K562 (cell line): ENCODE measurements at regions not wholly inside any gene's neighbourhood (a gene's known extent, or its start where the extent isn't known, plus 50 kb on each side); places are given as distances from the start of the nearest gene placed in this dataset.

Experiments used
- ATAC-seq: fragments of 200-7000 bp; cut with Tn5 transposase; 3 replicates; pipeline ENCODE4 v1.9.1; 2020; ENCODE audit warnings: moderate library complexity
- BruUV-seq: library from RNA; stranded (reverse); fragments of 400-500 nt; replicated peaks from 2 replicates; lab custom pipeline; 2021; lab: Mats Ljungman, UMichigan
- CTCF ChIA-PET: fragments of 300-600 bp; formaldehyde crosslinking; extraction: SDS; loops from one replicate; lab custom pipeline; 2021; ENCODE audit warnings: low intra/inter-chr PET ratio; lab: Yijun Ruan, JAX
- POLR2A ChIA-PET: fragments of 300-600, 350-650 bp; sonication (Branson Sonifier 250); formaldehyde crosslinking; extraction: SDS; loops from one replicate; lab custom pipeline; 2021; ENCODE audit warnings: antibody characterized with exemption, inconsistent platforms; lab: Yijun Ruan, JAX
- DNase-seq, 4 experiments: peaks; one replicate each; pipeline versions ENCODE4 v3.0.0 to v3.0.0-alpha.2; 2011 to 2018; ENCODE audit warnings: low spot score in 3 of 4, mixed read lengths in 3 of 4; ENCODE audit errors: extremely low read depth in 1 of 4
- FAIRE-seq: peaks from 2 replicates; lab custom pipeline; 2011; peaks lifted over from hg19 to GRCh38; lab: Jason Lieb, UNC
- H2AFZ ChIP-seq: 2 replicates; pipeline ENCODE4 v1.6.0; 2011; ENCODE audit warnings: low read depth, low read length, control low read depth, inconsistent platforms
- H3K27ac ChIP-seq: fragments of 200-600 bp; 3 replicates; pipeline ENCODE4 v1.8.0; 2011; ENCODE audit warnings: low read depth, mild to moderate bottlenecking, control low read depth, inconsistent platforms, low read length, moderate library complexity, mixed read lengths; ENCODE audit errors: extremely low read depth
- H3K27me3 ChIP-seq, 2 experiments: fragments of 300-600 bp in 1 of 2; 2 replicates in 1 of 2; 3 replicates in 1 of 2; pipeline versions ENCODE4 v1.6.0 to v1.8.0; 2011; ENCODE audit warnings: inconsistent platforms in 2 of 2, low read length in 2 of 2, mild to moderate bottlenecking in 1 of 2, mixed read lengths in 1 of 2, moderate library complexity in 1 of 2; ENCODE audit not compliant: control insufficient read depth in 2 of 2, insufficient read depth in 2 of 2
- H3K36me3 ChIP-seq: fragments of 300-600 bp; 3 replicates; pipeline ENCODE4 v1.8.0; 2011; ENCODE audit warnings: mild to moderate bottlenecking, low read length, inconsistent platforms; ENCODE audit not compliant: control insufficient read depth, insufficient read depth
- H3K4me1 ChIP-seq, 2 experiments: fragments of 200-600 bp in 1 of 2; replicated peaks in 1 of 2; 2 replicates in 1 of 2; 3 replicates in 1 of 2; pipeline versions ENCODE4 v1.5.1 to v1.8.0; 2011; ENCODE audit warnings: inconsistent platforms in 2 of 2, low read length in 2 of 2, mild to moderate bottlenecking in 1 of 2, mixed read lengths in 1 of 2, moderate library complexity in 1 of 2; ENCODE audit not compliant: control insufficient read depth in 2 of 2, insufficient read depth in 2 of 2
- H3K4me2 ChIP-seq: 2 replicates; pipeline ENCODE4 v1.6.1; 2011; ENCODE audit warnings: low read length, control low read depth, inconsistent platforms, mixed read lengths; ENCODE audit not compliant: insufficient read depth
- H3K4me3 ChIP-seq: fragments of 200-600 bp; sonication (generic), shearing (Covaris generic); 2 replicates; pipeline ENCODE4 v1.5.1; 2016; ENCODE audit warnings: control low read depth, inconsistent platforms
- H3K79me2 ChIP-seq: fragments of 200-600 bp; 3 replicates; pipeline ENCODE4 v1.8.0; 2011; ENCODE audit warnings: low read length, inconsistent platforms; ENCODE audit not compliant: control insufficient read depth, insufficient read depth
- H3K9ac ChIP-seq, 2 experiments: 2 replicates each; pipeline versions ENCODE4 v1.6.0 to v1.6.1; 2011; ENCODE audit warnings: low read depth in 2 of 2, low read length in 2 of 2, control low read depth in 1 of 2, inconsistent platforms in 1 of 2, mild to moderate bottlenecking in 1 of 2, mixed read lengths in 1 of 2; ENCODE audit not compliant: insufficient read depth in 1 of 2
- H3K9me1 ChIP-seq: one replicate; pipeline ENCODE4 v1.6.0; 2011; ENCODE audit warnings: inconsistent platforms, mild to moderate bottlenecking, low read length, moderate library complexity; ENCODE audit not compliant: control insufficient read depth, insufficient read depth
- H3K9me3 ChIP-seq: replicated peaks from 2 replicates; pipeline ENCODE4 v1.5.1; 2011; ENCODE audit warnings: low read depth, low read length, inconsistent platforms; ENCODE audit not compliant: control insufficient read depth, insufficient read depth
- H4K20me1 ChIP-seq: replicated peaks from 2 replicates; pipeline ENCODE4 v1.6.1; 2011; ENCODE audit warnings: low read length, inconsistent platforms, mixed read lengths; ENCODE audit not compliant: control insufficient read depth, insufficient read depth
- FOS ChIP-seq: IDR thresholded peaks from 3 replicates; pipeline ENCODE4 v1.6.1; 2011; ENCODE audit not compliant: insufficient read length; ENCODE audit errors: extremely low read depth
- GATAD2A ChIP-seq: fragments of 450-650 bp; IDR thresholded peaks from 2 replicates; pipeline ENCODE4 v1.6.1; 2017
- SAFB ChIP-seq: fragments of 200-400 bp; formaldehyde crosslinking; IDR thresholded peaks from 2 replicates; pipeline ENCODE4 v1.6.1; 2017; ENCODE audit warnings: low read depth, low read length, borderline replicate concordance
- THRB ChIP-seq: fragments of 450-650 bp; formaldehyde crosslinking; conservative IDR thresholded peaks from 2 replicates; pipeline ENCODE4 v1.4.0; 2022; ENCODE audit warnings: mild to moderate bottlenecking, missing genetic modification characterization
- ZNF76 ChIP-seq: fragments of 250-450 bp; sonication (Bioruptor Pico); IDR thresholded peaks from 2 replicates; pipeline ENCODE4 v1.4.0; 2020; ENCODE audit warnings: mild to moderate bottlenecking, moderate library complexity, borderline replicate concordance
- WGBS: fragments of 100-300 bp; shearing (Covaris generic); methylation state at CpG from one replicate; pipeline ENCODE4 v1.1.6; 2016; ENCODE audit warnings: low coverage, mixed read lengths; ENCODE audit not compliant: insufficient coverage; ENCODE audit errors: missing lambda C conversion rate; 5-methylcytosine and 5-hydroxymethylcytosine counted together
- in situ Hi-C: fragments of 300-500 bp; cut with MboI; formaldehyde crosslinking; loops from 4 replicates; pipeline ENCODE4 v1.15.0; 2018; ENCODE audit warnings: inconsistent platforms, mixed read lengths
- intact Hi-C: fragments of 100-400 bp; cut with micrococcal nuclease; formaldehyde crosslinking; loops from 2 replicates; pipeline ENCODE4 v1.14.2; 2022

GRCh38 chr9:763692-764091 is 77.8 kb upstream of the DMRT1 start:
- in situ Hi-C loops = loop anchor here (25.0 kb wide), 1 partner anchor 151 kb away; no protein-coding TSS in a partner anchor
- FAIRE-seq = no peak
- no peak overlapping the region for H3K4me2 ChIP-seq
- no peaks in the 10 kb centered on the region for H3K36me3 ChIP-seq
- no peaks in the 10 kb centered on the region for H3K79me2 ChIP-seq
- H4K20me1 ChIP-seq = no peaks in the 10 kb centered on the region
- no peaks in the 10 kb centered on the region for H3K9me3 ChIP-seq
- H3K27me3 ChIP-seq = peaks cover 0 to 7% of the 10 kb centered on the region in 2 experiments; a peak in 1 of 5 replicates
- no peak overlapping the region for H2AFZ ChIP-seq
- no TSS peak for BruUV-seq
- no peaks in the 10 kb centered on the region for H3K4me1 ChIP-seq
- ChIA-PET POLR2A (no interaction called here), CTCF (no interaction called here)
- WGBS = 8% methylated on average over 6 of the region's 6 CpGs
- no peaks in the 10 kb centered on the region for H3K9me1 ChIP-seq
- no peak for DNase-seq
- no peak overlapping the region for H3K4me3 ChIP-seq
- no peak overlapping the region for H3K27ac ChIP-seq
- TF ChIP-seq SAFB (no peak), THRB (CRISPR knock-in tag) (no peak), FOS (no peak), GATAD2A (no peak), ZNF76 (CRISPR knock-in tag) (no peak)
- intact Hi-C loops = loop anchor here (1.0 to 5.0 kb wide), 2 partner anchors 149 to 376 kb away; no protein-coding TSS in a partner anchor
- ATAC-seq = no peak
- H3K9ac ChIP-seq = no peak overlapping the region
